H1 (cell line): ENCODE measurements at regions not wholly inside any gene's neighbourhood (a gene's known extent, or its start where the extent isn't known, plus 50 kb on each side); places are given as distances from the start of the nearest gene placed in this dataset.

Experiments used
- CTCF ChIA-PET: fragments of 300-600 bp; sonication (Branson Sonifier 250); formaldehyde crosslinking; loops from one replicate; lab custom pipeline; 2021; ENCODE audit not compliant: partially characterized antibody; lab: Charles Lee
- POLR2A ChIA-PET: fragments of 300-600 bp; sonication (Branson Sonifier 250); formaldehyde crosslinking; loops from one replicate; lab custom pipeline; 2021; ENCODE audit warnings: inconsistent platforms; ENCODE audit not compliant: partially characterized antibody; lab: Charles Lee
- DNase-seq, 2 experiments: peaks; one replicate each; pipeline versions ENCODE4 v3.0.0 to v3.0.0-alpha.2; 2010 to 2022; ENCODE audit warnings: low spot score in 2 of 2, low read depth in 1 of 2, mixed read lengths in 1 of 2
- FAIRE-seq: peaks from 2 replicates; lab custom pipeline; 2011; peaks lifted over from hg19 to GRCh38; lab: Jason Lieb, UNC
- H2AFZ ChIP-seq: 2 replicates; pipeline ENCODE4 v1.8.1; 2012; ENCODE audit warnings: low read length, inconsistent platforms
- H2AK5ac ChIP-seq: 2 replicates; pipeline ENCODE4 v1.6.1; 2013; ENCODE audit warnings: low read depth, low read length
- H2BK120ac ChIP-seq: replicated peaks from 2 replicates; pipeline ENCODE3; 2013; ENCODE audit warnings: low read depth, low read length, inconsistent platforms
- H2BK12ac ChIP-seq: 2 replicates; pipeline ENCODE4 v1.6.1; 2013; ENCODE audit warnings: low read depth, low read length
- H2BK15ac ChIP-seq: 2 replicates; pipeline ENCODE4 v1.6.1; 2013; ENCODE audit warnings: low read length
- H2BK20ac ChIP-seq: 2 replicates; pipeline ENCODE4 v1.6.1; 2013; ENCODE audit warnings: low read length
- H2BK5ac ChIP-seq: 2 replicates; pipeline ENCODE4 v1.6.1; 2013; ENCODE audit warnings: low read depth, low read length
- H3K14ac ChIP-seq: 2 replicates; pipeline ENCODE4 v1.6.1; 2013; ENCODE audit warnings: inconsistent platforms; ENCODE audit not compliant: insufficient read length
- H3K18ac ChIP-seq: 2 replicates; pipeline ENCODE4 v1.6.1; 2013; ENCODE audit warnings: low read length; ENCODE audit errors: extremely low read depth
- H3K23ac ChIP-seq: 2 replicates; pipeline ENCODE4 v1.6.1; 2013; ENCODE audit warnings: inconsistent platforms; ENCODE audit not compliant: insufficient read length
- H3K23me2 ChIP-seq: 2 replicates; pipeline ENCODE4 v1.6.1; 2013; ENCODE audit warnings: low read depth, low read length
- H3K27ac ChIP-seq: 2 replicates; pipeline ENCODE4 v1.6.1; 2011; ENCODE audit warnings: low read depth, low read length, inconsistent platforms
- H3K27me3 ChIP-seq, 4 experiments: replicated peaks in 1 of 4; 1 replicate in 1 of 4; 2 replicates in 3 of 4; pipeline versions ENCODE4 v1.6.1 to v1.8.1; 2011 to 2013; ENCODE audit warnings: low read length in 3 of 4, mild to moderate bottlenecking in 3 of 4, inconsistent platforms in 2 of 4, mixed read lengths in 2 of 4, moderate library complexity in 1 of 4; ENCODE audit not compliant: control insufficient read depth in 3 of 4, insufficient read depth in 3 of 4; ENCODE audit errors: extremely low read depth in 1 of 4
- H3K36me3 ChIP-seq, 4 experiments: 2 replicates each; pipeline versions ENCODE4 v1.6.1 to v1.8.1; 2011 to 2013; ENCODE audit warnings: mild to moderate bottlenecking in 4 of 4, low read length in 3 of 4, moderate library complexity in 2 of 4, control low read depth in 1 of 4, inconsistent platforms in 1 of 4; ENCODE audit not compliant: insufficient read depth in 4 of 4, control insufficient read depth in 2 of 4
- H3K4ac ChIP-seq: replicated peaks from 2 replicates; pipeline ENCODE3; 2013; ENCODE audit warnings: low read length, low read depth, mixed read lengths, inconsistent platforms; ENCODE audit not compliant: insufficient read length
- H3K4me1 ChIP-seq, 4 experiments: replicated peaks in 1 of 4; 1 replicate in 1 of 4; 2 replicates in 3 of 4; pipeline versions ENCODE4 v1.6.1 to v1.8.1; 2011 to 2013; ENCODE audit warnings: low read length in 3 of 4, inconsistent platforms in 2 of 4, mixed read lengths in 1 of 4; ENCODE audit not compliant: insufficient read depth in 4 of 4, control insufficient read depth in 3 of 4
- H3K4me2 ChIP-seq, 2 experiments: 2 replicates each; pipeline versions ENCODE4 v1.6.1 to v1.8.1; 2011 to 2013; ENCODE audit warnings: low read depth in 2 of 2, low read length in 2 of 2, control low read depth in 1 of 2, inconsistent platforms in 1 of 2, mild to moderate bottlenecking in 1 of 2; ENCODE audit not compliant: insufficient read depth in 1 of 2
- H3K4me3 ChIP-seq, 4 experiments: fragments of 200-600, 300-600 bp in 1 of 4; sonication (generic), shearing (Covaris generic), sonication (Bioruptor Twin) in 1 of 4; 2 replicates each; pipeline versions ENCODE4 v1.5.1 to v1.8.1; 2011 to 2016; ENCODE audit warnings: low read length in 4 of 4, low read depth in 3 of 4, control low read depth in 2 of 4, inconsistent platforms in 2 of 4, mild to moderate bottlenecking in 2 of 4, mixed read lengths in 1 of 4, moderate library complexity in 1 of 4; ENCODE audit not compliant: insufficient read depth in 2 of 4; ENCODE audit errors: extremely low read depth in 1 of 4
- H3K56ac ChIP-seq: replicated peaks from 2 replicates; pipeline ENCODE3; 2013; ENCODE audit warnings: low read depth, mild to moderate bottlenecking, mixed read lengths, low read length, inconsistent platforms; ENCODE audit not compliant: insufficient read length
- H3K79me1 ChIP-seq: 2 replicates; pipeline ENCODE4 v1.6.1; 2013; ENCODE audit warnings: low read depth, low read length, control low read depth
- H3K79me2 ChIP-seq, 2 experiments: 2 replicates each; pipeline versions ENCODE4 v1.6.1 to v1.8.1; 2012 to 2013; ENCODE audit warnings: low read length in 2 of 2, mild to moderate bottlenecking in 2 of 2, inconsistent platforms in 1 of 2; ENCODE audit not compliant: insufficient read depth in 2 of 2, control insufficient read depth in 1 of 2
- H3K9ac ChIP-seq, 4 experiments: replicated peaks in 1 of 4; 1 replicate in 1 of 4; 2 replicates in 3 of 4; pipeline versions ENCODE4 v1.6.1 to v1.8.1; 2011 to 2013; ENCODE audit warnings: low read depth in 3 of 4, low read length in 3 of 4, control low read depth in 2 of 4, mild to moderate bottlenecking in 2 of 4, moderate library complexity in 2 of 4, inconsistent platforms in 1 of 4; ENCODE audit errors: extremely low read depth in 1 of 4
- H3K9me3 ChIP-seq, 2 experiments: 2 replicates each; pipeline versions ENCODE4 v1.6.1 to v1.8.1; 2012 to 2013; ENCODE audit warnings: mild to moderate bottlenecking in 2 of 2, moderate library complexity in 2 of 2, control low read depth in 1 of 2, inconsistent platforms in 1 of 2, low read depth in 1 of 2, low read length in 1 of 2, mixed read lengths in 1 of 2; ENCODE audit not compliant: insufficient read depth in 2 of 2
- H4K20me1 ChIP-seq, 2 experiments: replicated peaks in 1 of 2; 2 replicates each; pipeline versions ENCODE3 to v1.8.1; 2011 to 2013; ENCODE audit warnings: inconsistent platforms in 2 of 2, low read length in 2 of 2, mild to moderate bottlenecking in 1 of 2; ENCODE audit not compliant: insufficient read depth in 2 of 2, control insufficient read depth in 1 of 2
- H4K5ac ChIP-seq: 2 replicates; pipeline ENCODE4 v1.6.1; 2013; ENCODE audit warnings: low read length, low read depth, mixed read lengths, inconsistent platforms; ENCODE audit not compliant: insufficient read length
- H4K8ac ChIP-seq: 2 replicates; pipeline ENCODE4 v1.8.0; 2013; ENCODE audit warnings: mild to moderate bottlenecking, moderate library complexity, low read length, inconsistent platforms; ENCODE audit not compliant: insufficient read depth; ENCODE audit errors: extremely low read depth
- H4K91ac ChIP-seq: replicated peaks from 2 replicates; pipeline ENCODE3; 2013; ENCODE audit warnings: low read length, mixed read lengths, inconsistent platforms; ENCODE audit not compliant: insufficient read length
- ATF3 ChIP-seq: IDR thresholded peaks from 2 replicates; pipeline ENCODE4 v1.6.1; 2011; ENCODE audit warnings: low read depth, mild to moderate bottlenecking, low read length; ENCODE audit not compliant: insufficient read depth
- BCL11A ChIP-seq, 2 experiments: IDR thresholded peaks; one replicate each; pipeline ENCODE4 v1.6.1; 2011; ENCODE audit warnings: low read depth in 2 of 2, low read length in 2 of 2, mild to moderate bottlenecking in 2 of 2
- CBX8 ChIP-seq: fragments of 300-800, 300-1000 bp; sonication (generic); IDR thresholded peaks from 2 replicates; pipeline ENCODE4 v1.7.1; 2016; ENCODE audit warnings: low read depth, low read length, borderline replicate concordance
- CHD1 ChIP-seq: IDR thresholded peaks from 2 replicates; pipeline ENCODE4 v1.6.1; 2012; ENCODE audit warnings: low read depth, low read length, improper control_type of control experiment
- CREB1 ChIP-seq: IDR thresholded peaks from 2 replicates; pipeline ENCODE4 v1.6.1; 2012; ENCODE audit warnings: inconsistent platforms
- FOSL1 ChIP-seq: IDR thresholded peaks from 2 replicates; pipeline ENCODE4 v1.6.1; 2011; ENCODE audit warnings: mild to moderate bottlenecking, low read depth, low read length, moderate library complexity; ENCODE audit not compliant: insufficient read depth
- POLR2AphosphoS5 ChIP-seq: IDR thresholded peaks from 2 replicates; pipeline ENCODE4 v1.6.1; 2011; ENCODE audit warnings: low read depth, low read length
- RXRA ChIP-seq: IDR thresholded peaks from 2 replicates; pipeline ENCODE4 v1.6.1; 2011; ENCODE audit warnings: low read depth, mild to moderate bottlenecking, low read length, moderate library complexity; ENCODE audit not compliant: insufficient read depth
- SAP30 ChIP-seq: fragments of 300-600 bp; sonication (generic); IDR thresholded peaks from 2 replicates; pipeline ENCODE4 v1.7.1; 2012; ENCODE audit warnings: low read length, moderate library complexity, mild to moderate bottlenecking, inconsistent platforms; ENCODE audit not compliant: insufficient read depth, insufficient replicate concordance
- SIN3A ChIP-seq, 2 experiments: IDR thresholded peaks in 1 of 2; conservative IDR thresholded peaks in 1 of 2; 2 replicates each; pipeline ENCODE4 v1.6.1; 2011 to 2012; ENCODE audit warnings: low read length in 2 of 2, improper control_type of control experiment in 1 of 2, low read depth in 1 of 2, mild to moderate bottlenecking in 1 of 2
- SIX5 ChIP-seq: IDR thresholded peaks from 2 replicates; pipeline ENCODE4 v1.6.1; 2011; ENCODE audit warnings: mild to moderate bottlenecking, low read depth, low read length
- SP1 ChIP-seq: IDR thresholded peaks from 2 replicates; pipeline ENCODE4 v1.6.1; 2011; ENCODE audit warnings: low read depth, low read length
- YY1 ChIP-seq: IDR thresholded peaks from 2 replicates; pipeline ENCODE4 v1.6.1; 2011; ENCODE audit warnings: low read depth, mild to moderate bottlenecking, low read length
- WGBS, 2 experiments: shearing (Covaris generic) in 1 of 2; methylation state at CpG; one replicate each; pipeline versions ENCODE4 v1.1.6 to v1.1.7; 2013 to 2015; ENCODE audit warnings: low lambda C conversion rate in 2 of 2, mixed read lengths in 2 of 2, inconsistent platforms in 1 of 2, low coverage in 1 of 2, missing lambda C conversion rate in 1 of 2; ENCODE audit not compliant: insufficient replicate concordance in 2 of 2, insufficient coverage in 1 of 2, insufficient read length in 1 of 2; ENCODE audit errors: extremely low coverage in 1 of 2, missing lambda C conversion rate in 1 of 2; 5-methylcytosine and 5-hydroxymethylcytosine counted together

GRCh38 chr2:238566001-238566645, 139.4 kb downstream of the ASB1 start:
- no peak overlapping the region for H3K27ac ChIP-seq
- H4K20me1 ChIP-seq = no peaks in the 10 kb centered on the region
- H3K79me2 ChIP-seq = no peaks in the 10 kb centered on the region
- no peak overlapping the region for H2AK5ac ChIP-seq
- no peak overlapping the region for H3K4me2 ChIP-seq
- H2BK15ac ChIP-seq = no peak overlapping the region
- H3K4me3 ChIP-seq = no peak overlapping the region
- H2BK20ac ChIP-seq = no peak overlapping the region
- H3K56ac ChIP-seq = no peak overlapping the region
- FAIRE-seq = no peak
- no peak overlapping the region for H3K18ac ChIP-seq
- no peaks in the 10 kb centered on the region for H3K79me1 ChIP-seq
- no peak overlapping the region for H2BK120ac ChIP-seq
- H3K23ac ChIP-seq = no peak overlapping the region
- ChIA-PET POLR2A (no interaction called here), CTCF (no interaction called here)
- H3K27me3 ChIP-seq = no peaks in the 10 kb centered on the region
- H2AFZ ChIP-seq = no peak overlapping the region
- no peak overlapping the region for H3K4ac ChIP-seq
- no peak overlapping the region for H4K91ac ChIP-seq
- H3K14ac ChIP-seq = no peak overlapping the region
- H3K23me2 ChIP-seq = no peaks in the 10 kb centered on the region
- no peak for DNase-seq
- H2BK5ac ChIP-seq = no peak overlapping the region
- H3K9me3 ChIP-seq = no peaks in the 10 kb centered on the region; a peak in 1 of 4 replicates
- H4K5ac ChIP-seq = no peak overlapping the region
- H4K8ac ChIP-seq = no peak overlapping the region
- WGBS, 2 experiments = 91% methylated on average over 14 of the region's 16 CpGs; no CpG with 5 or more reads in 1 of the 2 experiments
- H3K36me3 ChIP-seq = no peaks in the 10 kb centered on the region
- H3K4me1 ChIP-seq = no peaks in the 10 kb centered on the region
- H3K9ac ChIP-seq = no peak overlapping the region
- H2BK12ac ChIP-seq = no peak overlapping the region
- TF ChIP-seq POLR2AphosphoS5 (no peak), ATF3 (no peak), YY1 (no peak), CBX8 (no peak), CREB1 (no peak), SP1 (no peak), RXRA (no peak), SIN3A (conservative IDR thresholded peaks at IDR 0.05 in 1 of 2, IDR thresholded peaks at IDR 0.05 in 1 of 2; ENCODE audit: low read depth in 1 of 2, low read length in 2 of 2) (no peak), CHD1 (no peak), SIX5 (no peak), FOSL1 (no peak), SAP30 (no peak), BCL11A (IDR thresholded peaks at IDR 0.05; ENCODE audit: low read depth in 2 of 2, low read length in 2 of 2) (no peak)
